SK-N-SH treated with all-trans-retinoic acid at 6 μM for 48 hours (cell line): ENCODE measurements at regions not wholly inside any gene's neighbourhood (a gene's known extent, or its start where the extent isn't known, plus 50 kb on each side); places are given as distances from the start of the nearest gene placed in this dataset.

Source experiments
- ZFP30 ChIP-seq: fragments of 450-650 bp; formaldehyde crosslinking; IDR thresholded peaks from 2 replicates; pipeline ENCODE4 v1.5.0; 2022; ENCODE audit warnings: mild to moderate bottlenecking, moderate library complexity
- ZNF565 ChIP-seq: fragments of 450-650 bp; formaldehyde crosslinking; conservative IDR thresholded peaks from 2 replicates; pipeline ENCODE4 v1.5.0; 2020; ENCODE audit warnings: low read depth, mild to moderate bottlenecking, moderate library complexity

GRCh38 chr3:19016851-19017250 lies 131.5 kb upstream of the KCNH8 start:
- no peak for TF ChIP-seq ZNF565 (CRISPR knock-in tag)
- TF ChIP-seq ZFP30 (CRISPR knock-in tag): no peak
